K562 (cell line): ENCODE measurements at regions not wholly inside any gene's neighbourhood (a gene's known extent, or its start where the extent isn't known, plus 50 kb on each side); places are given as distances from the start of the nearest gene placed in this dataset.

ENCODE experiments used
- ATAC-seq: fragments of 200-7000 bp; cut with Tn5 transposase; 3 replicates; pipeline ENCODE4 v1.9.1; 2020; ENCODE audit warnings: moderate library complexity
- BruUV-seq: library from RNA; stranded (reverse); fragments of 400-500 nt; replicated peaks from 2 replicates; lab custom pipeline; 2021; lab: Mats Ljungman, UMichigan
- CTCF ChIA-PET: fragments of 300-600 bp; formaldehyde crosslinking; extraction: SDS; loops from one replicate; lab custom pipeline; 2021; ENCODE audit warnings: low intra/inter-chr PET ratio; lab: Yijun Ruan, JAX
- POLR2A ChIA-PET: fragments of 300-600, 350-650 bp; sonication (Branson Sonifier 250); formaldehyde crosslinking; extraction: SDS; loops from one replicate; lab custom pipeline; 2021; ENCODE audit warnings: antibody characterized with exemption, inconsistent platforms; lab: Yijun Ruan, JAX
- DNase-seq, 4 experiments: peaks; one replicate each; pipeline versions ENCODE4 v3.0.0 to v3.0.0-alpha.2; 2011 to 2018; ENCODE audit warnings: low spot score in 3 of 4, mixed read lengths in 3 of 4; ENCODE audit errors: extremely low read depth in 1 of 4
- FAIRE-seq: peaks from 2 replicates; lab custom pipeline; 2011; peaks lifted over from hg19 to GRCh38; lab: Jason Lieb, UNC
- H2AFZ ChIP-seq: 2 replicates; pipeline ENCODE4 v1.6.0; 2011; ENCODE audit warnings: low read depth, low read length, control low read depth, inconsistent platforms
- H3K27ac ChIP-seq: fragments of 200-600 bp; 3 replicates; pipeline ENCODE4 v1.8.0; 2011; ENCODE audit warnings: low read depth, mild to moderate bottlenecking, control low read depth, inconsistent platforms, low read length, moderate library complexity, mixed read lengths; ENCODE audit errors: extremely low read depth
- H3K27me3 ChIP-seq, 2 experiments: fragments of 300-600 bp in 1 of 2; 2 replicates in 1 of 2; 3 replicates in 1 of 2; pipeline versions ENCODE4 v1.6.0 to v1.8.0; 2011; ENCODE audit warnings: inconsistent platforms in 2 of 2, low read length in 2 of 2, mild to moderate bottlenecking in 1 of 2, mixed read lengths in 1 of 2, moderate library complexity in 1 of 2; ENCODE audit not compliant: control insufficient read depth in 2 of 2, insufficient read depth in 2 of 2
- H3K36me3 ChIP-seq: fragments of 300-600 bp; 3 replicates; pipeline ENCODE4 v1.8.0; 2011; ENCODE audit warnings: mild to moderate bottlenecking, low read length, inconsistent platforms; ENCODE audit not compliant: control insufficient read depth, insufficient read depth
- H3K4me1 ChIP-seq, 2 experiments: fragments of 200-600 bp in 1 of 2; replicated peaks in 1 of 2; 2 replicates in 1 of 2; 3 replicates in 1 of 2; pipeline versions ENCODE4 v1.5.1 to v1.8.0; 2011; ENCODE audit warnings: inconsistent platforms in 2 of 2, low read length in 2 of 2, mild to moderate bottlenecking in 1 of 2, mixed read lengths in 1 of 2, moderate library complexity in 1 of 2; ENCODE audit not compliant: control insufficient read depth in 2 of 2, insufficient read depth in 2 of 2
- H3K4me2 ChIP-seq: 2 replicates; pipeline ENCODE4 v1.6.1; 2011; ENCODE audit warnings: low read length, control low read depth, inconsistent platforms, mixed read lengths; ENCODE audit not compliant: insufficient read depth
- H3K4me3 ChIP-seq: fragments of 200-600 bp; sonication (generic), shearing (Covaris generic); 2 replicates; pipeline ENCODE4 v1.5.1; 2016; ENCODE audit warnings: control low read depth, inconsistent platforms
- H3K79me2 ChIP-seq: fragments of 200-600 bp; 3 replicates; pipeline ENCODE4 v1.8.0; 2011; ENCODE audit warnings: low read length, inconsistent platforms; ENCODE audit not compliant: control insufficient read depth, insufficient read depth
- H3K9ac ChIP-seq, 2 experiments: 2 replicates each; pipeline versions ENCODE4 v1.6.0 to v1.6.1; 2011; ENCODE audit warnings: low read depth in 2 of 2, low read length in 2 of 2, control low read depth in 1 of 2, inconsistent platforms in 1 of 2, mild to moderate bottlenecking in 1 of 2, mixed read lengths in 1 of 2; ENCODE audit not compliant: insufficient read depth in 1 of 2
- H3K9me1 ChIP-seq: one replicate; pipeline ENCODE4 v1.6.0; 2011; ENCODE audit warnings: inconsistent platforms, mild to moderate bottlenecking, low read length, moderate library complexity; ENCODE audit not compliant: control insufficient read depth, insufficient read depth
- H3K9me3 ChIP-seq: replicated peaks from 2 replicates; pipeline ENCODE4 v1.5.1; 2011; ENCODE audit warnings: low read depth, low read length, inconsistent platforms; ENCODE audit not compliant: control insufficient read depth, insufficient read depth
- H4K20me1 ChIP-seq: replicated peaks from 2 replicates; pipeline ENCODE4 v1.6.1; 2011; ENCODE audit warnings: low read length, inconsistent platforms, mixed read lengths; ENCODE audit not compliant: control insufficient read depth, insufficient read depth
- BCLAF1 ChIP-seq, 2 experiments: fragments of 450-650 bp in 1 of 2; IDR thresholded peaks; 2 replicates each; pipeline ENCODE4 v1.6.1; 2011 to 2017; ENCODE audit warnings: low read depth in 2 of 2, antibody characterized with exemption in 1 of 2, borderline replicate concordance in 1 of 2, low read length in 1 of 2, mild to moderate bottlenecking in 1 of 2, mixed read lengths in 1 of 2; ENCODE audit not compliant: control insufficient read depth in 1 of 2
- FOXP4 ChIP-seq: sonication (generic); formaldehyde crosslinking; IDR thresholded peaks from 2 replicates; pipeline ENCODE4 v1.8.0; 2022; ENCODE audit warnings: mild to moderate bottlenecking, missing genetic modification reagents, borderline replicate concordance
- HLTF ChIP-seq: fragments of 450-650 bp; IDR thresholded peaks from 2 replicates; pipeline ENCODE4 v1.6.1; 2016
- NFE2 ChIP-seq: IDR thresholded peaks from 2 replicates; pipeline ENCODE4 v1.6.1; 2014; ENCODE audit warnings: antibody characterized with exemption, low read depth
- PCBP1 ChIP-seq: fragments of 200-400 bp; formaldehyde crosslinking; IDR thresholded peaks from 2 replicates; pipeline ENCODE4 v1.6.1; 2018; ENCODE audit warnings: mild to moderate bottlenecking, low read depth, low read length; ENCODE audit not compliant: poor library complexity, severe bottlenecking
- RBM15 ChIP-seq: fragments of 200-400 bp; formaldehyde crosslinking; IDR thresholded peaks from 2 replicates; pipeline ENCODE4 v1.6.1; 2018; ENCODE audit warnings: mild to moderate bottlenecking, low read length, moderate library complexity; ENCODE audit not compliant: insufficient read depth
- RNF219 ChIP-seq: fragments of 250-450 bp; sonication (Bioruptor Pico); IDR thresholded peaks from 2 replicates; pipeline ENCODE4 v1.5.0; 2022; ENCODE audit warnings: mild to moderate bottlenecking
- SRSF9 ChIP-seq: fragments of 200-400 bp; formaldehyde crosslinking; IDR thresholded peaks from 2 replicates; pipeline ENCODE4 v1.6.1; 2017; ENCODE audit warnings: low read depth, low read length, borderline replicate concordance
- STAT6 ChIP-seq: sonication (generic); formaldehyde crosslinking; IDR thresholded peaks from 2 replicates; pipeline ENCODE4 v1.8.1; 2023; ENCODE audit warnings: mild to moderate bottlenecking, missing genetic modification reagents
- ZBED1 ChIP-seq: IDR thresholded peaks from 2 replicates; pipeline ENCODE4 v1.6.1; 2014
- ZNF239 ChIP-seq: fragments of 250-450 bp; sonication (Bioruptor Pico); IDR thresholded peaks from 2 replicates; pipeline ENCODE4 v1.4.0; 2020; ENCODE audit warnings: mild to moderate bottlenecking
- ZNF77 ChIP-seq: fragments of 250-450 bp; sonication (Bioruptor Pico); IDR thresholded peaks from 2 replicates; pipeline ENCODE4 v1.5.0; 2020
- in situ Hi-C: fragments of 300-500 bp; cut with MboI; formaldehyde crosslinking; loops from 4 replicates; pipeline ENCODE4 v1.15.0; 2018; ENCODE audit warnings: inconsistent platforms, mixed read lengths
- intact Hi-C: fragments of 100-400 bp; cut with micrococcal nuclease; formaldehyde crosslinking; loops from 2 replicates; pipeline ENCODE4 v1.14.2; 2022

GRCh38 chr13:63699948-63700347 is 2284.3 kb upstream of the PCDH20 start (continued):
- TF ChIP-seq RNF219 (CRISPR knock-in tag) = no peak
- TF ChIP-seq SRSF9 = no peak
- TF ChIP-seq RBM15 = no peak
- no peak for TF ChIP-seq ZNF77 (CRISPR knock-in tag)
- TF ChIP-seq STAT6 (CRISPR knock-in tag) = no peak
- TF ChIP-seq NFE2 = no peak
- no peak for TF ChIP-seq ZBED1

GRCh38 chr13:63696055-63696454 is 2280.4 kb upstream of the PCDH20 start:
- no peak overlapping the region for H3K4me2 ChIP-seq
- H4K20me1 ChIP-seq = no peaks in the 10 kb centered on the region
- no peaks in the 10 kb centered on the region for H3K36me3 ChIP-seq
- ChIA-PET CTCF (no interaction called here), POLR2A (no interaction called here)
- no peak overlapping the region for H2AFZ ChIP-seq
- H3K4me3 ChIP-seq = no peak overlapping the region
- no peak for ATAC-seq
- H3K9ac ChIP-seq = no peak overlapping the region
- no TSS peak for BruUV-seq
- no peaks in the 10 kb centered on the region for H3K79me2 ChIP-seq
- in situ Hi-C loops (no loop called here), intact Hi-C loops (no loop called here)
- no peak overlapping the region for H3K27ac ChIP-seq
- H3K4me1 ChIP-seq = no peaks in the 10 kb centered on the region
- no peaks in the 10 kb centered on the region for H3K9me1 ChIP-seq
- FAIRE-seq = no peak
- no peaks in the 10 kb centered on the region for H3K9me3 ChIP-seq
- H3K27me3 ChIP-seq = no peaks in the 10 kb centered on the region
- DNase-seq = no peak
- TF ChIP-seq HLTF (no peak), ZNF239 (CRISPR knock-in tag) (no peak), BCLAF1 (IDR thresholded peaks at IDR 0.05; ENCODE audit: borderline replicate concordance in 1 of 2, control insufficient read depth in 1 of 2, low read depth in 2 of 2, low read length in 1 of 2) (no peak), PCBP1 (no peak), FOXP4 (CRISPR knock-in tag) (no peak)
